T-helper 2 cell treated with Interferon-gamma antibody and Interleukin-4, amounts not matched to agents 5 μg/mL and 100 μg/mL, for 36 hours (primary cell): ENCODE measurements at regions not wholly inside any gene's neighbourhood (a gene's known extent, or its start where the extent isn't known, plus 50 kb on each side); places are given as distances from the start of the nearest gene placed in this dataset.

Experiments
- DNase-seq: peaks from one replicate; pipeline ENCODE4 v3.0.0; 2021; ENCODE audit warnings: low spot score
- H3K27ac Mint-ChIP-seq: one replicate; pipeline ENCODE4 v1.8.0; 2021; ENCODE audit warnings: mild to moderate bottlenecking, mixed read lengths
- H3K27me3 Mint-ChIP-seq: one replicate; pipeline ENCODE4 v1.8.0; 2021; ENCODE audit warnings: low read depth, mixed read lengths
- H3K36me3 Mint-ChIP-seq: one replicate; pipeline ENCODE4 v1.8.0; 2021; ENCODE audit warnings: low read depth, mixed read lengths
- H3K4me1 Mint-ChIP-seq: one replicate; pipeline ENCODE4 v1.8.0; 2021; ENCODE audit warnings: low read depth, mixed read lengths
- H3K4me3 Mint-ChIP-seq: one replicate; pipeline ENCODE4 v1.8.0; 2022; ENCODE audit warnings: mild to moderate bottlenecking, moderate library complexity, mixed read lengths
- H3K9me3 Mint-ChIP-seq: one replicate; pipeline ENCODE4 v1.8.0; 2021; ENCODE audit warnings: mixed read lengths

- no peak for DNase-seq
- H3K4me3 Mint-ChIP-seq, result no peak overlapping the region
- H3K4me1 Mint-ChIP-seq, result no peaks in the 10 kb centered on the region
- H3K36me3 Mint-ChIP-seq, result no peaks in the 10 kb centered on the region
- peaks cover 6% of the 10 kb centered on the region for H3K27me3 Mint-ChIP-seq
- no peak overlapping the region for H3K27ac Mint-ChIP-seq
- H3K9me3 Mint-ChIP-seq, result no peaks in the 10 kb centered on the region
These were observed 190.0 kb upstream of the MGMT start for GRCh38 chr10:129277084-129277483.

GRCh38 chr10:129277841-129278240, 189.2 kb upstream of the MGMT start:
- Mint-ChIP-seq H3K4me1 (no peaks in the 10 kb centered on the region), H3K27ac (no peak overlapping the region), H3K9me3 (no peaks in the 10 kb centered on the region), H3K27me3 (peaks cover 6% of the 10 kb centered on the region), H3K36me3 (no peaks in the 10 kb centered on the region), H3K4me3 (no peak overlapping the region)
- no peak for DNase-seq

- H3K27ac Mint-ChIP-seq, result no peak overlapping the region
These were observed 188.4 kb upstream of the MGMT start for GRCh38 chr10:129278686-129279085.

GRCh38 chr10:129279446-129280154, 187.4 kb upstream of the MGMT start:
- no peak overlapping the region for H3K4me3 Mint-ChIP-seq

More at GRCh38 chr10:129278686-129279085, 188.4 kb upstream of the MGMT start:
- Mint-ChIP-seq H3K36me3 (no peaks in the 10 kb centered on the region), H3K9me3 (no peaks in the 10 kb centered on the region), H3K4me3 (no peak overlapping the region), H3K27me3 (peaks cover 8% of the 10 kb centered on the region), H3K4me1 (no peaks in the 10 kb centered on the region)
- DNase-seq, result no peak

GRCh38 chr10:129280155-129280502, 186.9 kb upstream of the MGMT start:
- DNase-seq, result no peak
- Mint-ChIP-seq H3K4me3 (no peak overlapping the region), H3K4me1 (no peaks in the 10 kb centered on the region), H3K27ac (no peak overlapping the region), H3K36me3 (no peaks in the 10 kb centered on the region), H3K9me3 (no peaks in the 10 kb centered on the region), H3K27me3 (peaks cover 8% of the 10 kb centered on the region)

More at GRCh38 chr10:129279446-129280154, 187.4 kb upstream of the MGMT start:
- H3K36me3 Mint-ChIP-seq, result no peaks in the 10 kb centered on the region
- H3K9me3 Mint-ChIP-seq, result no peaks in the 10 kb centered on the region
- H3K4me1 Mint-ChIP-seq, result no peaks in the 10 kb centered on the region
- peaks cover 8% of the 10 kb centered on the region for H3K27me3 Mint-ChIP-seq
- DNase-seq, result no peak
- no peak overlapping the region for H3K27ac Mint-ChIP-seq

GRCh38 chr10:129280908-129281586, 186.0 kb upstream of the MGMT start:
- DNase-seq, result no peak
- no peaks in the 10 kb centered on the region for H3K4me1 Mint-ChIP-seq
- H3K27me3 Mint-ChIP-seq, result peaks cover 8% of the 10 kb centered on the region
- H3K36me3 Mint-ChIP-seq, result no peaks in the 10 kb centered on the region
- no peaks in the 10 kb centered on the region for H3K9me3 Mint-ChIP-seq
- H3K27ac Mint-ChIP-seq, result no peak overlapping the region
- H3K4me3 Mint-ChIP-seq, result no peak overlapping the region

- no peaks in the 10 kb centered on the region for H3K4me1 Mint-ChIP-seq
- H3K27ac Mint-ChIP-seq, result no peak overlapping the region
- DNase-seq, result no peak
- no peaks in the 10 kb centered on the region for H3K36me3 Mint-ChIP-seq
- no peaks in the 10 kb centered on the region for H3K9me3 Mint-ChIP-seq
- H3K4me3 Mint-ChIP-seq, result no peak overlapping the region
- peaks cover 8% of the 10 kb centered on the region for H3K27me3 Mint-ChIP-seq
These were observed 181.6 kb upstream of the MGMT start for GRCh38 chr10:129285459-129285858.

GRCh38 chr10:129288999-129289584, 177.9 kb upstream of the MGMT start:
- no peak overlapping the region for H3K4me3 Mint-ChIP-seq

GRCh38 chr10:129293991-129294700, 172.9 kb upstream of the MGMT start:
- no peak for DNase-seq
- Mint-ChIP-seq H3K27me3 (peaks cover 2% of the 10 kb centered on the region), H3K4me3 (no peak overlapping the region), H3K27ac (no peak overlapping the region), H3K36me3 (no peaks in the 10 kb centered on the region), H3K9me3 (no peaks in the 10 kb centered on the region), H3K4me1 (no peaks in the 10 kb centered on the region)

More at GRCh38 chr10:129288999-129289584, 177.9 kb upstream of the MGMT start:
- no peaks in the 10 kb centered on the region for H3K4me1 Mint-ChIP-seq
- peaks cover 2% of the 10 kb centered on the region for H3K27me3 Mint-ChIP-seq
- no peaks in the 10 kb centered on the region for H3K9me3 Mint-ChIP-seq
- no peaks in the 10 kb centered on the region for H3K36me3 Mint-ChIP-seq
- H3K27ac Mint-ChIP-seq, result no peak overlapping the region
- no peak for DNase-seq

- DNase-seq, result no peak
- no peaks in the 10 kb centered on the region for H3K4me1 Mint-ChIP-seq
- no peak overlapping the region for H3K27ac Mint-ChIP-seq
- H3K9me3 Mint-ChIP-seq, result no peaks in the 10 kb centered on the region
- no peak overlapping the region for H3K4me3 Mint-ChIP-seq
- no peaks in the 10 kb centered on the region for H3K36me3 Mint-ChIP-seq
- peaks cover 2% of the 10 kb centered on the region for H3K27me3 Mint-ChIP-seq
These were observed 172.1 kb upstream of the MGMT start for GRCh38 chr10:129294944-129295343.

GRCh38 chr10:129305046-129305445, 162.0 kb upstream of the MGMT start:
- H3K4me3 Mint-ChIP-seq, result no peak overlapping the region
- no peak overlapping the region for H3K27ac Mint-ChIP-seq
- H3K4me1 Mint-ChIP-seq, result no peaks in the 10 kb centered on the region
- DNase-seq, result no peak
- H3K36me3 Mint-ChIP-seq, result no peaks in the 10 kb centered on the region
- H3K9me3 Mint-ChIP-seq, result no peaks in the 10 kb centered on the region
- H3K27me3 Mint-ChIP-seq, result peaks cover 9% of the 10 kb centered on the region

GRCh38 chr10:129307141-129307540, 159.9 kb upstream of the MGMT start:
- Mint-ChIP-seq H3K4me3 (no peak overlapping the region), H3K9me3 (no peaks in the 10 kb centered on the region), H3K27me3 (peaks cover 6% of the 10 kb centered on the region), H3K4me1 (no peaks in the 10 kb centered on the region), H3K36me3 (no peaks in the 10 kb centered on the region), H3K27ac (no peak overlapping the region)
- DNase-seq, result no peak

- Mint-ChIP-seq H3K36me3 (no peaks in the 10 kb centered on the region), H3K4me1 (no peaks in the 10 kb centered on the region), H3K27ac (no peak overlapping the region), H3K27me3 (peaks cover 6% of the 10 kb centered on the region), H3K4me3 (no peak overlapping the region), H3K9me3 (no peaks in the 10 kb centered on the region)
- DNase-seq, result no peak
These were observed 158.0 kb upstream of the MGMT start for GRCh38 chr10:129308953-129309564.

- H3K9me3 Mint-ChIP-seq, result no peaks in the 10 kb centered on the region
- no peak overlapping the region for H3K4me3 Mint-ChIP-seq
- H3K27me3 Mint-ChIP-seq, result peaks cover 6% of the 10 kb centered on the region
- H3K27ac Mint-ChIP-seq, result no peak overlapping the region
- no peaks in the 10 kb centered on the region for H3K4me1 Mint-ChIP-seq
- no peaks in the 10 kb centered on the region for H3K36me3 Mint-ChIP-seq
- no peak for DNase-seq
These were observed 157.5 kb upstream of the MGMT start for GRCh38 chr10:129309565-129309964.
